Parathyroid adenoma (tissue), 2 donors: ENCODE measurements at regions not wholly inside any gene's neighbourhood (a gene's known extent, or its start where the extent isn't known, plus 50 kb on each side); places are given as distances from the start of the nearest gene placed in this dataset.
"Not testable (repeated sequence)": the region's sequence is repeated elsewhere in the genome, so short reads cannot be mapped to it uniquely, and the experiment has no call there.

Source experiments
- H2AFZ ChIP-seq: fragments of 300-600 bp; sonication (generic); one replicate; pipeline ENCODE4 v1.7.0; 2017; ENCODE audit warnings: antibody characterized with exemption, mild to moderate bottlenecking
- H3K27ac ChIP-seq: fragments of 300-600 bp; sonication (generic); one replicate; pipeline ENCODE4 v1.7.0; 2017
- H3K27me3 ChIP-seq: fragments of 300-600 bp; sonication (generic); one replicate; pipeline ENCODE4 v1.7.0; 2017; ENCODE audit warnings: low read length; ENCODE audit not compliant: control insufficient read depth, insufficient read depth
- H3K36me3 ChIP-seq: fragments of 300-600 bp; sonication (generic); one replicate; pipeline ENCODE4 v1.7.0; 2017; ENCODE audit warnings: low read length; ENCODE audit not compliant: control insufficient read depth, insufficient read depth
- H3K4me1 ChIP-seq: fragments of 300-600 bp; sonication (generic); one replicate; pipeline ENCODE4 v1.7.0; 2017; ENCODE audit warnings: control low read depth
- H3K4me2 ChIP-seq: fragments of 300-600 bp; sonication (generic); one replicate; pipeline ENCODE4 v1.7.0; 2017; ENCODE audit warnings: low read length
- H3K4me3 ChIP-seq: fragments of 300-600 bp; sonication (generic); one replicate; pipeline ENCODE4 v1.7.0; 2017; ENCODE audit warnings: low read depth, low read length
- H3K79me2 ChIP-seq: fragments of 300-600 bp; sonication (generic); one replicate; pipeline ENCODE4 v1.7.0; 2017; ENCODE audit warnings: control low read depth
- H3K9ac ChIP-seq: fragments of 300-600 bp; sonication (generic); one replicate; pipeline ENCODE4 v1.7.0; 2017; ENCODE audit warnings: mild to moderate bottlenecking
- H3K9me3 ChIP-seq: fragments of 300-600 bp; sonication (generic); one replicate; pipeline ENCODE4 v1.7.0; 2017; ENCODE audit warnings: low read length; ENCODE audit not compliant: control insufficient read depth
- CTCF ChIP-seq: fragments of 300-600 bp; sonication (generic); IDR thresholded peaks from one replicate; pipeline ENCODE4 v1.7.0; 2017; ENCODE audit warnings: antibody characterized with exemption, mild to moderate bottlenecking
- donor health status: primary hyperparathyroidism.

GRCh38 chr12:27133022-27133590 lies 50.7 kb upstream of the C12orf71 start:
- Histone ChIP-seq H3K36me3 (no peaks in the 10 kb centered on the region), H2AFZ (no peak overlapping the region), H3K9ac (no peak overlapping the region), H3K27me3 (no peaks in the 10 kb centered on the region), H3K4me3 (no peak overlapping the region), H3K79me2 (no peaks in the 10 kb centered on the region), H3K9me3 (no peaks in the 10 kb centered on the region), H3K4me1 (no peaks in the 10 kb centered on the region), H3K4me2 (no peak overlapping the region), H3K27ac (no peak overlapping the region)
- no peak for TF ChIP-seq CTCF

GRCh38 chr12:27140478-27140969 lies 58.1 kb upstream of the C12orf71 start:
- no peak overlapping the region for H2AFZ ChIP-seq
- no peaks in the 10 kb centered on the region for H3K4me1 ChIP-seq
- no peak for TF ChIP-seq CTCF
- H3K9ac ChIP-seq = no peak overlapping the region
- H3K9me3 ChIP-seq = no peaks in the 10 kb centered on the region
- H3K27me3 ChIP-seq = no peaks in the 10 kb centered on the region
- no peaks in the 10 kb centered on the region for H3K36me3 ChIP-seq
- H3K4me3 ChIP-seq = no peak overlapping the region
- H3K27ac ChIP-seq = no peak overlapping the region
- H3K79me2 ChIP-seq = no peaks in the 10 kb centered on the region
- no peak overlapping the region for H3K4me2 ChIP-seq

- Histone ChIP-seq H3K27me3 (no peaks in the 10 kb centered on the region), H3K4me2 (no peak overlapping the region), H3K79me2 (no peaks in the 10 kb centered on the region), H3K9me3 (no peaks in the 10 kb centered on the region), H3K9ac (no peak overlapping the region), H3K36me3 (no peaks in the 10 kb centered on the region), H2AFZ (no peak overlapping the region), H3K27ac (no peak overlapping the region), H3K4me1 (no peaks in the 10 kb centered on the region), H3K4me3 (no peak overlapping the region)
- TF ChIP-seq CTCF = peak; percentile 70
These were observed 59.8 kb upstream of the C12orf71 start for GRCh38 chr12:27142101-27142721.

GRCh38 chr12:27143256-27144069 lies 61.1 kb upstream of the C12orf71 start:
- H3K27ac ChIP-seq = no peak overlapping the region

GRCh38 chr12:27145725-27146124 lies 63.3 kb upstream of the C12orf71 start:
- H3K27ac ChIP-seq, H3K36me3 ChIP-seq, H3K9ac ChIP-seq, H3K4me3 ChIP-seq, H2AFZ ChIP-seq, H3K4me2 ChIP-seq, H3K4me1 ChIP-seq, H3K27me3 ChIP-seq, H3K79me2 ChIP-seq, H3K9me3 ChIP-seq: not testable (repeated sequence)

More at GRCh38 chr12:27143256-27144069, 61.1 kb upstream of the C12orf71 start:
- H3K4me2 ChIP-seq = no peak overlapping the region
- H2AFZ ChIP-seq = no peak overlapping the region
- H3K4me1 ChIP-seq = no peaks in the 10 kb centered on the region
- H3K9ac ChIP-seq = no peak overlapping the region
- H3K36me3 ChIP-seq = no peaks in the 10 kb centered on the region
- no peak for TF ChIP-seq CTCF
- H3K4me3 ChIP-seq = no peak overlapping the region
- no peaks in the 10 kb centered on the region for H3K9me3 ChIP-seq
- no peaks in the 10 kb centered on the region for H3K27me3 ChIP-seq
- H3K79me2 ChIP-seq = no peaks in the 10 kb centered on the region
